ENCODE measurements at regions not wholly inside any gene's neighbourhood (a gene's known extent, or its start where the extent isn't known, plus 50 kb on each side); places are given as distances from the start of the nearest gene placed in this dataset.

DNA sequence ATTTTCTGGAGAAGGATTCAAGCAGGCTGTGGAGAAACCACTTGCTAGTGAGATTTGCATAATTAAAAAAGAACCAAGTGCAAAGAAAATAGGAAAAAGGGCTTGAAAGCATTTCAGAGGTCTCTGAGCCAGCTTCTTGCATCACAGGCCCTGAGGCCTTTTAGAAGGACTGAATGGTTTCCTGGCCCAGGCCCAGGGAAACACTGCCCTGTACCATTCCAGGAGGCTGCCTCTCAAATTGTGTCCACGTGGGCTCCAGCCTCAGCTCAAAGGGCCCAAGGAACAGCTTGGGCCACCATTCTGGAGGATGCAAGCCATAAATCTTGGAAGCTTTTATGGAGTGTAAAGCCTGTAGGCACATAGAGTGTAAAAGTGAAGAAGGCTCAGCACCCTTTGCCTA is 523.3 kb upstream of the VRK2 start:
- no peak for DNase-seq
- Histone ChIP-seq H4K5ac (ENCODE audit: insufficient read length, low read depth, low read length) (no peak overlapping the region), H2AK5ac (ENCODE audit: insufficient read length, low read length) (no peak overlapping the region), H3K14ac (ENCODE audit: insufficient read depth, low read length) (no peak overlapping the region), H2AFZ (ENCODE audit: low read length) (no peak overlapping the region), H3K56ac (ENCODE audit: insufficient read length, low read depth, low read length) (no peak overlapping the region), H3K9ac (ENCODE audit: extremely low read depth, insufficient read length, low read length) (no peak overlapping the region), H4K20me1 (ENCODE audit: control insufficient read depth, insufficient read depth, insufficient read length) (no peaks in the 10 kb centered on the region), H3K79me2 (ENCODE audit: insufficient read depth, low read length) (no peaks in the 10 kb centered on the region), H4K91ac (ENCODE audit: insufficient read length, low read depth, low read length) (no peak overlapping the region), H3K27me3 (ENCODE audit: insufficient read depth, low read length) (no peaks in the 10 kb centered on the region), H2BK5ac (ENCODE audit: insufficient read length, low read length) (no peak overlapping the region), H3K4me1 (ENCODE audit: insufficient read depth, low read length) (no peaks in the 10 kb centered on the region), H3K9me3 (ENCODE audit: control insufficient read depth, low read depth, low read length) (no peaks in the 10 kb centered on the region), H3K23me2 (ENCODE audit: insufficient read length, low read depth, low read length, poor library complexity, severe bottlenecking) (no peaks in the 10 kb centered on the region), H3T11ph (ENCODE audit: low read length) (no peak overlapping the region), H3K27ac (ENCODE audit: insufficient read length, low read depth, low read length) (no peak overlapping the region), H2BK12ac (ENCODE audit: insufficient read length, low read depth, low read length) (no peak overlapping the region), H3K4me2 (ENCODE audit: insufficient read depth, insufficient read length, low read length) (no peak overlapping the region), H2BK15ac (ENCODE audit: low read depth, low read length) (no peak overlapping the region), H4K8ac (replicated peaks; ENCODE audit: insufficient read length, low read depth, low read length) (no peak overlapping the region), H2BK20ac (ENCODE audit: low read depth, low read length, poor library complexity, severe bottlenecking) (no peak overlapping the region), H3K18ac (ENCODE audit: insufficient read length, low read depth, low read length) (no peak overlapping the region), H3K79me1 (ENCODE audit: insufficient read depth, low read depth, low read length, poor library complexity, severe bottlenecking) (no peaks in the 10 kb centered on the region), H3K23ac (ENCODE audit: insufficient read length, low read depth, low read length) (no peak overlapping the region), H2BK120ac (ENCODE audit: low read depth, low read length, poor library complexity, severe bottlenecking) (no peak overlapping the region), H3K4ac (ENCODE audit: low read depth, low read length) (no peak overlapping the region)
- TF ChIP-seq, protein P1, sequence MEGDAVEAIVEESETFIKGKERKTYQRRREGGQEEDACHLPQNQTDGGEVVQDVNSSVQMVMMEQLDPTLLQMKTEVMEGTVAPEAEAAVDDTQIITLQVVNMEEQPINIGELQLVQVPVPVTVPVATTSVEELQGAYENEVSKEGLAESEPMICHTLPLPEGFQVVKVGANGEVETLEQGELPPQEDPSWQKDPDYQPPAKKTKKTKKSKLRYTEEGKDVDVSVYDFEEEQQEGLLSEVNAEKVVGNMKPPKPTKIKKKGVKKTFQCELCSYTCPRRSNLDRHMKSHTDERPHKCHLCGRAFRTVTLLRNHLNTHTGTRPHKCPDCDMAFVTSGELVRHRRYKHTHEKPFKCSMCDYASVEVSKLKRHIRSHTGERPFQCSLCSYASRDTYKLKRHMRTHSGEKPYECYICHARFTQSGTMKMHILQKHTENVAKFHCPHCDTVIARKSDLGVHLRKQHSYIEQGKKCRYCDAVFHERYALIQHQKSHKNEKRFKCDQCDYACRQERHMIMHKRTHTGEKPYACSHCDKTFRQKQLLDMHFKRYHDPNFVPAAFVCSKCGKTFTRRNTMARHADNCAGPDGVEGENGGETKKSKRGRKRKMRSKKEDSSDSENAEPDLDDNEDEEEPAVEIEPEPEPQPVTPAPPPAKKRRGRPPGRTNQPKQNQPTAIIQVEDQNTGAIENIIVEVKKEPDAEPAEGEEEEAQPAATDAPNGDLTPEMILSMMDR (conservative IDR thresholded peaks at IDR 0.05), result no peak
- Mint-ChIP-seq H3K4me3 (no peak overlapping the region), H3K9me3 (no peaks in the 10 kb centered on the region), H3K4me1 (peaks cover 0 to 4% of the 10 kb centered on the region in 2 experiments; a peak in 2 of 4 replicates), H3K36me3 (ENCODE audit: insufficient read depth in 1 of 3, low read depth in 3 of 3) (no peaks in the 10 kb centered on the region; a peak in 2 of 7 replicates), H3K27me3 (ENCODE audit: low read depth) (no peaks in the 10 kb centered on the region; the same call in 1 of the 2 replicates), H3K27ac (no peak overlapping the region)
- WGBS (ENCODE audit: extremely low coverage, insufficient read length, low lambda C conversion rate), result no CpG with 5 or more reads among the region's 1 CpG

Data from H9 (cell line).